Keratinocyte (primary cell): ENCODE measurements at regions not wholly inside any gene's neighbourhood (a gene's known extent, or its start where the extent isn't known, plus 50 kb on each side); places are given as distances from the start of the nearest gene placed in this dataset.

Source experiments
- DNase-seq: peaks from one replicate; pipeline ENCODE4 v3.0.0-alpha.2; 2011; ENCODE audit warnings: low read depth, missing footprints, low spot score
- FAIRE-seq: peaks from 2 replicates; lab custom pipeline; 2011; peaks lifted over from hg19 to GRCh38; lab: Jason Lieb, UNC
- H2AFZ ChIP-seq: 2 replicates; pipeline ENCODE4 v1.6.0; 2012; ENCODE audit warnings: low read length, control low read depth, inconsistent platforms; ENCODE audit not compliant: control insufficient read depth
- H3K27ac ChIP-seq: 2 replicates; pipeline ENCODE4 v1.5.1; 2011; ENCODE audit warnings: low read length; ENCODE audit not compliant: control insufficient read depth, insufficient read depth
- H3K27me3 ChIP-seq: 3 replicates; pipeline ENCODE4 v1.6.0; 2011; ENCODE audit warnings: low read length; ENCODE audit not compliant: control insufficient read depth, insufficient read depth; ENCODE audit errors: extremely low read depth
- H3K36me3 ChIP-seq, 2 experiments: 2 replicates in 1 of 2; 3 replicates in 1 of 2; pipeline ENCODE4 v1.5.1; 2011; ENCODE audit warnings: low read length in 2 of 2, mild to moderate bottlenecking in 1 of 2; ENCODE audit not compliant: control insufficient read depth in 2 of 2, insufficient read depth in 2 of 2; ENCODE audit errors: extremely low read depth in 1 of 2
- H3K4me1 ChIP-seq: 3 replicates; pipeline ENCODE4 v1.5.1; 2011; ENCODE audit warnings: low read length; ENCODE audit not compliant: control insufficient read depth, insufficient read depth; ENCODE audit errors: extremely low read depth
- H3K4me2 ChIP-seq: 3 replicates; pipeline ENCODE4 v1.6.0; 2011; ENCODE audit warnings: low read depth, low read length; ENCODE audit not compliant: control insufficient read depth, insufficient read depth; ENCODE audit errors: extremely low read depth
- H3K4me3 ChIP-seq, 3 experiments: fragments of 200-600 bp in 1 of 3; sonication (generic) in 1 of 3; 2 replicates in 2 of 3; 3 replicates in 1 of 3; pipeline ENCODE4 v1.5.1; 2011 to 2016; ENCODE audit warnings: low read length in 3 of 3, mild to moderate bottlenecking in 3 of 3, control low read depth in 2 of 3, inconsistent platforms in 1 of 3, low read depth in 1 of 3, mixed read lengths in 1 of 3, mixed run types in 1 of 3, moderate library complexity in 1 of 3; ENCODE audit not compliant: control insufficient read depth in 2 of 3, insufficient read depth in 2 of 3; ENCODE audit errors: extremely low read depth in 1 of 3
- H3K79me2 ChIP-seq: 2 replicates; pipeline ENCODE4 v1.6.0; 2012; ENCODE audit warnings: low read length; ENCODE audit not compliant: control insufficient read depth, insufficient read depth
- H3K9ac ChIP-seq: 3 replicates; pipeline ENCODE4 v1.6.0; 2011; ENCODE audit warnings: low read length; ENCODE audit not compliant: control insufficient read depth, insufficient read depth; ENCODE audit errors: extremely low read depth
- H3K9me1 ChIP-seq: 3 replicates; pipeline ENCODE4 v1.6.0; 2011; ENCODE audit warnings: low read length; ENCODE audit not compliant: control insufficient read depth, insufficient read depth; ENCODE audit errors: extremely low read depth
- H3K9me3 ChIP-seq: 2 replicates; pipeline ENCODE4 v1.5.1; 2012; ENCODE audit warnings: low read depth, low read length; ENCODE audit not compliant: control insufficient read depth
- H4K20me1 ChIP-seq: 3 replicates; pipeline ENCODE4 v1.6.0; 2011; ENCODE audit warnings: low read length; ENCODE audit not compliant: control insufficient read depth, insufficient read depth; ENCODE audit errors: extremely low read depth
- EZH2 ChIP-seq: IDR thresholded peaks from one replicate; pipeline ENCODE4 v1.6.1; 2012; ENCODE audit warnings: inconsistent platforms, mild to moderate bottlenecking, low read length, moderate library complexity
- dilution Hi-C: fragments of 300-500 bp; cut with MboI; formaldehyde crosslinking; loops from one replicate; pipeline ENCODE4 v1.7.0; 2020; ENCODE audit warnings: low sequenced_read_pairs; ENCODE audit not compliant: extremely low pct_ligation_motif_present
- TF ChIP-seq, protein P1 (sequence below), 3 experiments: IDR thresholded peaks in 1 of 3; conservative IDR thresholded peaks in 1 of 3; optimal IDR thresholded peaks in 1 of 3; 2 replicates in 2 of 3; 3 replicates in 1 of 3; pipeline versions ENCODE3 to v1.5.1; 2011; ENCODE audit warnings: low read length in 3 of 3, mild to moderate bottlenecking in 3 of 3, moderate library complexity in 2 of 3, control low read depth in 1 of 3, inconsistent platforms in 1 of 3; ENCODE audit not compliant: insufficient read depth in 2 of 3; ENCODE audit errors: extremely low read depth in 1 of 3

DNA sequence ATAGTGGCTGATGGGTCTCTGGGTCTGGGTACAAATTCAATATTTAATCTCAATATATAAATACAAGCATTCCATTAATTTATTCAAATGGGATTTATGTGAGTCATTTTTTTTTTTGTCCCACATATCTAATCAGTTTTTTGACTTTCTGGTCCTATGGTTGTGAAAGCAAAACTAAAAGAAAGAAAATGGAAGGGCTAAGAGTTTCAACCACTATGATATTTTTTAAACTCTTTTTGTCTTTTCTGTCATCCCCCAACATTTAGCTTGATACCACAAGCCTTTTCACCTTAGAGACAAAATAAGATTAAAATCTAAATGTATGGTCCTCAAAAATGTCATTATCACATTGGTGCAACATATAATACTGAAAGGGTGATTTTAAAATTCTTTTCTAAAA, 602.7 kb upstream of the CHRM3 start:
- TF ChIP-seq EZH2: no peak
- H3K4me2 ChIP-seq: no peak overlapping the region
- H3K27ac ChIP-seq: no peak overlapping the region
- H2AFZ ChIP-seq: no peak overlapping the region
- no peaks in the 10 kb centered on the region for H3K4me1 ChIP-seq
- H3K79me2 ChIP-seq: no peaks in the 10 kb centered on the region
- no peaks in the 10 kb centered on the region for H3K9me3 ChIP-seq
- dilution Hi-C loops: no loop called here
- no peak for FAIRE-seq
- H3K4me3 ChIP-seq: no peak overlapping the region
- H3K9ac ChIP-seq: no peak overlapping the region
- no peaks in the 10 kb centered on the region for H4K20me1 ChIP-seq
- DNase-seq: no peak
- no peaks in the 10 kb centered on the region for H3K27me3 ChIP-seq
- no peaks in the 10 kb centered on the region for H3K36me3 ChIP-seq
- H3K9me1 ChIP-seq: no peaks in the 10 kb centered on the region

DNA sequence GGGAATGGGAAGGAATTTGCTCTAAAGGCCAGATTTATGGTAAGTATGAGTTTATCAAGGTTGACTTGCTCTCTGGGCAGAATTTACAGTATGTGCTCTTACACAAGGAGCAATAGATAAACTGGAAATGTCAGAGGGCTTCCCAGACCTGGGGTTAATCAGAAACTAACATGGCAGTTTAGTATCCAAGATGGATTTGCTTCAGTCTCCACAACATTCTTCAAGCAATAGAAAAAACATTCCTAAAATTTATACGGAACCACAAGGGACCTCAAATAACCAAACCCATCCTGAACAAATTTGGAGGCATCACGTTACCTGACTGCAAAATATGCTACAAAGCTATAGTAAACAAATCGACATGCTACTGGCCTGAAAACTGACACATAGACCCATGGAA, 606.7 kb upstream of the CHRM3 start:
- FAIRE-seq (no peak), DNase-seq (no peak)
- H3K4me3 ChIP-seq: no peak overlapping the region
- dilution Hi-C loops: no loop called here
- H4K20me1 ChIP-seq: no peaks in the 10 kb centered on the region
- no peak overlapping the region for H3K9ac ChIP-seq
- no peaks in the 10 kb centered on the region for H3K4me1 ChIP-seq
- no peak for TF ChIP-seq EZH2
- H2AFZ ChIP-seq: no peak overlapping the region
- no peaks in the 10 kb centered on the region for H3K27me3 ChIP-seq
- H3K9me1 ChIP-seq: no peaks in the 10 kb centered on the region
- no peaks in the 10 kb centered on the region for H3K36me3 ChIP-seq
- no peak overlapping the region for H3K27ac ChIP-seq
- H3K4me2 ChIP-seq: no peak overlapping the region
- no peaks in the 10 kb centered on the region for H3K9me3 ChIP-seq
- no peaks in the 10 kb centered on the region for H3K79me2 ChIP-seq

DNA sequence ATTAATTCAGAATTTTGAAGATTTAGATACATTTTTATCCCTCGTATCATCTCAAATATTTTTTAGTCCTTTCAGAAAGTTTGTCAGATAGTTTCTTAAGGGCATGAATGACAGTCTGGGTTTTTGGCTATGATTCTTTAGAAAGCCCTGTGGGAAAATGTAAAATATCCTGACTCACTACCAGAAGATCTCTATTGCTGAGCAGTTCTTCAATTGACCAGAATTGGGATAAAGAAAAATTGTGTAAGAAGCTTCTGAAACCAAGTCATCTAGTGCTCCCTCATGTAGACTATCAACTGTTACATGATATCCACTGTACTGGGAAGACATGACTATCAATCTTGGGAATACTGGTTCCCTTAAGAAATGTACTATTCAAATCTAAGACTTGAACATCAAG, 608.3 kb upstream of the CHRM3 start:
- no peak overlapping the region for H3K27ac ChIP-seq
- H3K36me3 ChIP-seq: no peaks in the 10 kb centered on the region
- no peaks in the 10 kb centered on the region for H3K4me1 ChIP-seq
- no peaks in the 10 kb centered on the region for H4K20me1 ChIP-seq
- no peak overlapping the region for H3K9ac ChIP-seq
- H3K9me3 ChIP-seq: no peaks in the 10 kb centered on the region
- FAIRE-seq (no peak), DNase-seq (no peak)
- no peak overlapping the region for H3K4me3 ChIP-seq
- no peaks in the 10 kb centered on the region for H3K27me3 ChIP-seq
- H2AFZ ChIP-seq: no peak overlapping the region
- H3K4me2 ChIP-seq: no peak overlapping the region
- TF ChIP-seq EZH2: no peak
- TF ChIP-seq, protein P1, sequence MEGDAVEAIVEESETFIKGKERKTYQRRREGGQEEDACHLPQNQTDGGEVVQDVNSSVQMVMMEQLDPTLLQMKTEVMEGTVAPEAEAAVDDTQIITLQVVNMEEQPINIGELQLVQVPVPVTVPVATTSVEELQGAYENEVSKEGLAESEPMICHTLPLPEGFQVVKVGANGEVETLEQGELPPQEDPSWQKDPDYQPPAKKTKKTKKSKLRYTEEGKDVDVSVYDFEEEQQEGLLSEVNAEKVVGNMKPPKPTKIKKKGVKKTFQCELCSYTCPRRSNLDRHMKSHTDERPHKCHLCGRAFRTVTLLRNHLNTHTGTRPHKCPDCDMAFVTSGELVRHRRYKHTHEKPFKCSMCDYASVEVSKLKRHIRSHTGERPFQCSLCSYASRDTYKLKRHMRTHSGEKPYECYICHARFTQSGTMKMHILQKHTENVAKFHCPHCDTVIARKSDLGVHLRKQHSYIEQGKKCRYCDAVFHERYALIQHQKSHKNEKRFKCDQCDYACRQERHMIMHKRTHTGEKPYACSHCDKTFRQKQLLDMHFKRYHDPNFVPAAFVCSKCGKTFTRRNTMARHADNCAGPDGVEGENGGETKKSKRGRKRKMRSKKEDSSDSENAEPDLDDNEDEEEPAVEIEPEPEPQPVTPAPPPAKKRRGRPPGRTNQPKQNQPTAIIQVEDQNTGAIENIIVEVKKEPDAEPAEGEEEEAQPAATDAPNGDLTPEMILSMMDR (optimal IDR thresholded peaks at IDR 0.05 in 1 of 3, IDR thresholded peaks at IDR 0.05 in 1 of 3, conservative IDR thresholded peaks at IDR 0.05 in 1 of 3; ENCODE audit: extremely low read depth in 1 of 3, insufficient read depth in 2 of 3, low read length in 3 of 3): no peak
- no peaks in the 10 kb centered on the region for H3K79me2 ChIP-seq
- dilution Hi-C loops: no loop called here
- H3K9me1 ChIP-seq: no peaks in the 10 kb centered on the region
